ENCODE measurements at regions not wholly inside any gene's neighbourhood (a gene's known extent, or its start where the extent isn't known, plus 50 kb on each side); places are given as distances from the start of the nearest gene placed in this dataset.
"Not testable (repeated sequence)": the region's sequence is repeated elsewhere in the genome, so short reads cannot be mapped to it uniquely, and the experiment has no call there.

- no peak for DNase-seq (ENCODE audit: low read depth)
- no peak for TF ChIP-seq CTCF (IDR thresholded peaks at IDR 0.05; ENCODE audit: insufficient read depth, low read depth, low read length, missing control alignments)
- H3K4me3 ChIP-seq (ENCODE audit: low read depth, low read length), result no peak overlapping the region
Observed at GRCh38 chr15:79156704-79157375, 66.3 kb upstream of the RASGRF1 start.

GRCh38 chr15:79154483-79155135 lies 64.0 kb upstream of the RASGRF1 start:
- no peak for DNase-seq (ENCODE audit: low read depth)
- no peak overlapping the region for H3K4me3 ChIP-seq (ENCODE audit: low read depth, low read length)
- no peak for TF ChIP-seq CTCF (IDR thresholded peaks at IDR 0.05; ENCODE audit: insufficient read depth, low read depth, low read length, missing control alignments)

GRCh38 chr15:79144290-79144689 lies 53.7 kb upstream of the RASGRF1 start:
- DNase-seq (ENCODE audit: low read depth); H3K4me3 ChIP-seq (ENCODE audit: low read depth, low read length): not testable (repeated sequence)

- TF ChIP-seq CTCF (IDR thresholded peaks at IDR 0.05; ENCODE audit: insufficient read depth, low read depth, low read length, missing control alignments), result no peak
- no peak overlapping the region for H3K4me3 ChIP-seq (ENCODE audit: low read depth, low read length)
- no peak for DNase-seq (ENCODE audit: low read depth)
Observed at GRCh38 chr15:79140846-79141570, 50.4 kb upstream of the RASGRF1 start.

All from GM12865 (cell line).